Keratinocyte (primary cell): ENCODE measurements at regions not wholly inside any gene's neighbourhood (a gene's known extent, or its start where the extent isn't known, plus 50 kb on each side); places are given as distances from the start of the nearest gene placed in this dataset.

Experiments
- EZH2 ChIP-seq: IDR thresholded peaks from one replicate; pipeline ENCODE4 v1.6.1; 2012; ENCODE audit warnings: inconsistent platforms, mild to moderate bottlenecking, low read length, moderate library complexity
- TF ChIP-seq, protein P1 (sequence below), 3 experiments: IDR thresholded peaks in 1 of 3; conservative IDR thresholded peaks in 1 of 3; optimal IDR thresholded peaks in 1 of 3; 2 replicates in 2 of 3; 3 replicates in 1 of 3; pipeline versions ENCODE3 to v1.5.1; 2011; ENCODE audit warnings: low read length in 3 of 3, mild to moderate bottlenecking in 3 of 3, moderate library complexity in 2 of 3, control low read depth in 1 of 3, inconsistent platforms in 1 of 3; ENCODE audit not compliant: insufficient read depth in 2 of 3; ENCODE audit errors: extremely low read depth in 1 of 3

DNA sequence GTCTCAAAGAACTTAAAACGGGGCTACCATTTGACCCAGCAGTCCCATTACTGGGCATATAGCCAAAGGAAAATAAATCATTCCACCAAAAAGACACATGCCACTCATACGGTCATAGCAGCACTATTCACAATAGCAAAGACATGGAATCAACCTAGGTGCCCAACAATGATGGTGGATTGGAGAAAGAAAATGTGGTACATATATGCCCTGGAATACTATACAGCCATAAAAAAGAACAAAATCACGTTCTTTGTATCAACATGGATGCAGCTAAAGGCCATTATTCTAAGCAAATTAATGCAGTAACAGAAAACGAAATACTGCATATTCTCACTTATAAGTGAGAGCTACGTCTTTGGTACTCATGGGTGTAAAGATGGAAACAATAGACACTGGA is 138.1 kb upstream of the NEIL3 start:
- TF ChIP-seq, protein P1, sequence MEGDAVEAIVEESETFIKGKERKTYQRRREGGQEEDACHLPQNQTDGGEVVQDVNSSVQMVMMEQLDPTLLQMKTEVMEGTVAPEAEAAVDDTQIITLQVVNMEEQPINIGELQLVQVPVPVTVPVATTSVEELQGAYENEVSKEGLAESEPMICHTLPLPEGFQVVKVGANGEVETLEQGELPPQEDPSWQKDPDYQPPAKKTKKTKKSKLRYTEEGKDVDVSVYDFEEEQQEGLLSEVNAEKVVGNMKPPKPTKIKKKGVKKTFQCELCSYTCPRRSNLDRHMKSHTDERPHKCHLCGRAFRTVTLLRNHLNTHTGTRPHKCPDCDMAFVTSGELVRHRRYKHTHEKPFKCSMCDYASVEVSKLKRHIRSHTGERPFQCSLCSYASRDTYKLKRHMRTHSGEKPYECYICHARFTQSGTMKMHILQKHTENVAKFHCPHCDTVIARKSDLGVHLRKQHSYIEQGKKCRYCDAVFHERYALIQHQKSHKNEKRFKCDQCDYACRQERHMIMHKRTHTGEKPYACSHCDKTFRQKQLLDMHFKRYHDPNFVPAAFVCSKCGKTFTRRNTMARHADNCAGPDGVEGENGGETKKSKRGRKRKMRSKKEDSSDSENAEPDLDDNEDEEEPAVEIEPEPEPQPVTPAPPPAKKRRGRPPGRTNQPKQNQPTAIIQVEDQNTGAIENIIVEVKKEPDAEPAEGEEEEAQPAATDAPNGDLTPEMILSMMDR (optimal IDR thresholded peaks at IDR 0.05 in 1 of 3, IDR thresholded peaks at IDR 0.05 in 1 of 3, conservative IDR thresholded peaks at IDR 0.05 in 1 of 3; ENCODE audit: extremely low read depth in 1 of 3, insufficient read depth in 2 of 3, low read length in 3 of 3): no peak
- TF ChIP-seq EZH2: no peak
